ENCODE measurements at regions not wholly inside any gene's neighbourhood (a gene's known extent, or its start where the extent isn't known, plus 50 kb on each side); places are given as distances from the start of the nearest gene placed in this dataset.

GRCh38 chr4:163833669-163834068 lies 339.2 kb downstream of the TMA16 start:
- Histone ChIP-seq H3K27ac (ENCODE audit: low read length) (no peak overlapping the region), H3K9me2 (replicated peaks; ENCODE audit: insufficient read depth, low read length) (no peaks in the 10 kb centered on the region), H3K4me1 (ENCODE audit: low read length) (no peaks in the 10 kb centered on the region), H3K9ac (ENCODE audit: low read length) (no peak overlapping the region), H3K27me3 (replicated peaks; ENCODE audit: insufficient read depth, low read length) (no peaks in the 10 kb centered on the region), H3K36me3 (replicated peaks; ENCODE audit: insufficient read depth, low read length) (no peaks in the 10 kb centered on the region), H3K4me2 (ENCODE audit: low read depth, low read length) (no peak overlapping the region), H4K20me1 (ENCODE audit: insufficient read depth, low read length) (no peaks in the 10 kb centered on the region), H3K9me3 (replicated peaks; ENCODE audit: insufficient read depth, low read length) (no peaks in the 10 kb centered on the region), H2AFZ (ENCODE audit: low read length) (no peak overlapping the region), H3K4me3 (ENCODE audit: low read length) (no peak overlapping the region), H3F3A (ENCODE audit: insufficient read depth, low read length) (no peaks in the 10 kb centered on the region), H3K79me2 (ENCODE audit: low read length) (no peaks in the 10 kb centered on the region)
- no peak for DNase-seq
- no peak for TF ChIP-seq EZH2 (optimal IDR thresholded peaks at IDR 0.05; ENCODE audit: low read depth, low read length)
- TF ChIP-seq, protein P1, sequence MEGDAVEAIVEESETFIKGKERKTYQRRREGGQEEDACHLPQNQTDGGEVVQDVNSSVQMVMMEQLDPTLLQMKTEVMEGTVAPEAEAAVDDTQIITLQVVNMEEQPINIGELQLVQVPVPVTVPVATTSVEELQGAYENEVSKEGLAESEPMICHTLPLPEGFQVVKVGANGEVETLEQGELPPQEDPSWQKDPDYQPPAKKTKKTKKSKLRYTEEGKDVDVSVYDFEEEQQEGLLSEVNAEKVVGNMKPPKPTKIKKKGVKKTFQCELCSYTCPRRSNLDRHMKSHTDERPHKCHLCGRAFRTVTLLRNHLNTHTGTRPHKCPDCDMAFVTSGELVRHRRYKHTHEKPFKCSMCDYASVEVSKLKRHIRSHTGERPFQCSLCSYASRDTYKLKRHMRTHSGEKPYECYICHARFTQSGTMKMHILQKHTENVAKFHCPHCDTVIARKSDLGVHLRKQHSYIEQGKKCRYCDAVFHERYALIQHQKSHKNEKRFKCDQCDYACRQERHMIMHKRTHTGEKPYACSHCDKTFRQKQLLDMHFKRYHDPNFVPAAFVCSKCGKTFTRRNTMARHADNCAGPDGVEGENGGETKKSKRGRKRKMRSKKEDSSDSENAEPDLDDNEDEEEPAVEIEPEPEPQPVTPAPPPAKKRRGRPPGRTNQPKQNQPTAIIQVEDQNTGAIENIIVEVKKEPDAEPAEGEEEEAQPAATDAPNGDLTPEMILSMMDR (IDR thresholded peaks at IDR 0.05; ENCODE audit: low read length) = no peak
- TF ChIP-seq EZH2phosphoT487 (IDR thresholded peaks at IDR 0.05; ENCODE audit: low read length) = no peak

GRCh38 chr4:163846008-163846407 lies 351.5 kb downstream of the TMA16 start:
- Histone ChIP-seq H3K9me2 (replicated peaks; ENCODE audit: insufficient read depth, low read length) (no peaks in the 10 kb centered on the region), H3K36me3 (replicated peaks; ENCODE audit: insufficient read depth, low read length) (no peaks in the 10 kb centered on the region), H3F3A (ENCODE audit: insufficient read depth, low read length) (no peaks in the 10 kb centered on the region), H3K27ac (ENCODE audit: low read length) (no peak overlapping the region), H2AFZ (ENCODE audit: low read length) (no peak overlapping the region), H3K79me2 (ENCODE audit: low read length) (no peaks in the 10 kb centered on the region), H3K4me3 (ENCODE audit: low read length) (no peak overlapping the region), H3K27me3 (replicated peaks; ENCODE audit: insufficient read depth, low read length) (no peaks in the 10 kb centered on the region), H3K4me1 (ENCODE audit: low read length) (no peaks in the 10 kb centered on the region), H3K4me2 (ENCODE audit: low read depth, low read length) (no peak overlapping the region), H3K9ac (ENCODE audit: low read length) (no peak overlapping the region), H4K20me1 (ENCODE audit: insufficient read depth, low read length) (no peaks in the 10 kb centered on the region), H3K9me3 (replicated peaks; ENCODE audit: insufficient read depth, low read length) (no peaks in the 10 kb centered on the region)
- TF ChIP-seq EZH2phosphoT487 (IDR thresholded peaks at IDR 0.05; ENCODE audit: low read length) (no peak), EZH2 (optimal IDR thresholded peaks at IDR 0.05; ENCODE audit: low read depth, low read length) (no peak)
- TF ChIP-seq, protein P1 (IDR thresholded peaks at IDR 0.05; ENCODE audit: low read length) = no peak
- DNase-seq = no peak

GRCh38 chr4:163852246-163852645 lies 357.8 kb downstream of the TMA16 start:
- Histone ChIP-seq H4K20me1 (ENCODE audit: insufficient read depth, low read length) (no peaks in the 10 kb centered on the region), H3K36me3 (replicated peaks; ENCODE audit: insufficient read depth, low read length) (no peaks in the 10 kb centered on the region), H3K27ac (ENCODE audit: low read length) (no peak overlapping the region), H3K9me2 (replicated peaks; ENCODE audit: insufficient read depth, low read length) (no peaks in the 10 kb centered on the region), H3K4me1 (ENCODE audit: low read length) (no peaks in the 10 kb centered on the region), H3K4me2 (ENCODE audit: low read depth, low read length) (no peak overlapping the region), H3K27me3 (replicated peaks; ENCODE audit: insufficient read depth, low read length) (no peaks in the 10 kb centered on the region), H3K79me2 (ENCODE audit: low read length) (no peaks in the 10 kb centered on the region), H2AFZ (ENCODE audit: low read length) (no peak overlapping the region), H3K9me3 (replicated peaks; ENCODE audit: insufficient read depth, low read length) (no peaks in the 10 kb centered on the region), H3K4me3 (ENCODE audit: low read length) (no peak overlapping the region), H3F3A (ENCODE audit: insufficient read depth, low read length) (no peaks in the 10 kb centered on the region), H3K9ac (ENCODE audit: low read length) (no peak overlapping the region)
- DNase-seq = no peak
- TF ChIP-seq EZH2phosphoT487 (IDR thresholded peaks at IDR 0.05; ENCODE audit: low read length) = no peak

DNA sequence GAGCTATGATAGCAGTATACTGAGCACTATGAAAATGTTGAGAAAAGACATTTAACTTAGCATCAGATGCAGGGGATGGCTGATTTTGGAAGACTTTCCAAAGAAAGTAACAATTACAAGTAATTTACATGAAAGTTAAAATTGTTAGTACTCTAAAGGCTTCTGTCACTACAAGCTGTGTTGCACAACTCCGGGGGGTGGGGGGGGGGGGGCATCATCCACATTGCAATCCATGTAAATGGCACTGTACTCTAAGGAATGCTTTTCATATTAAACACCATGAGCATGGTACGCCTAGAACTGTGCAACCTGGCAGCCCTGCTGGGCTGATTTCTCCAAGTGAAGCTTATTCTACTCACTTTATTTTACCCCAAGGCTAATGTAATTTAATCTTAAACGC lies 363.4 kb downstream of the TMA16 start:
- Histone ChIP-seq H3K9me3 (replicated peaks; ENCODE audit: insufficient read depth, low read length) (no peaks in the 10 kb centered on the region), H3K27me3 (replicated peaks; ENCODE audit: insufficient read depth, low read length) (no peaks in the 10 kb centered on the region), H3K4me1 (ENCODE audit: low read length) (no peaks in the 10 kb centered on the region), H3K27ac (ENCODE audit: low read length) (no peak overlapping the region), H3F3A (ENCODE audit: insufficient read depth, low read length) (no peaks in the 10 kb centered on the region), H3K9ac (ENCODE audit: low read length) (no peak overlapping the region), H3K4me2 (ENCODE audit: low read depth, low read length) (no peak overlapping the region), H4K20me1 (ENCODE audit: insufficient read depth, low read length) (no peaks in the 10 kb centered on the region), H3K36me3 (replicated peaks; ENCODE audit: insufficient read depth, low read length) (no peaks in the 10 kb centered on the region), H2AFZ (ENCODE audit: low read length) (no peak overlapping the region), H3K9me2 (replicated peaks; ENCODE audit: insufficient read depth, low read length) (no peaks in the 10 kb centered on the region), H3K4me3 (ENCODE audit: low read length) (no peak overlapping the region), H3K79me2 (ENCODE audit: low read length) (no peaks in the 10 kb centered on the region)
- TF ChIP-seq, protein P1 (IDR thresholded peaks at IDR 0.05; ENCODE audit: low read length) = no peak
- TF ChIP-seq EZH2phosphoT487 (IDR thresholded peaks at IDR 0.05; ENCODE audit: low read length) (no peak), EZH2 (optimal IDR thresholded peaks at IDR 0.05; ENCODE audit: low read depth, low read length) (no peak)
- no peak for DNase-seq
